DND-41 (cell line): ENCODE measurements at regions not wholly inside any gene's neighbourhood (a gene's known extent, or its start where the extent isn't known, plus 50 kb on each side); places are given as distances from the start of the nearest gene placed in this dataset.

Experiments used
- EZH2 ChIP-seq: IDR thresholded peaks from 3 replicates; pipeline ENCODE4 v1.6.1; 2012; ENCODE audit warnings: borderline replicate concordance, low read depth, mild to moderate bottlenecking, moderate library complexity, low read length, inconsistent platforms; ENCODE audit not compliant: severe bottlenecking
- TF ChIP-seq, protein P1 (sequence below): IDR thresholded peaks from 2 replicates; pipeline ENCODE4 v1.5.1; 2012; ENCODE audit warnings: borderline replicate concordance, low read length, moderate library complexity, mild to moderate bottlenecking; ENCODE audit not compliant: poor library complexity, severe bottlenecking; ENCODE audit errors: extremely low read depth

DNA sequence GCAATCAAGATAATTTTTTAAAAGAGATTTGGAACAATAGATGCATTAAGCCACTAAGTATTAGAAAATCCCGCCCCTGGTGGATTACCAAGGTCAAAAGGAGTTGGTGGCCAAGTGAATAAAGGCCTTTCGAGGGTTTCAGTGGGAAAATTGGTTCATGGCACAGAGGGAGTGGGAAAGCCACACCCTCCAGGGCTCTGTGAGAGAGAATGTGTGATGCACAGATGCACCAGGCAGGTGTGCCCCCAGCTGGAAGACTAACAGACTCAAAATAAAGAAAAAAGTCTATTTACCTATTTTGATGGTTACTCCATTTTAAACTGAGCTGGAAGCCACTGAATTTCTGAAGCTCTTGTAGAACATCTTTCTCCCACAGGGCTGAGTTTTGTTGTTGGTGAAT is 278.0 kb downstream of the DRD1 start:
- TF ChIP-seq, protein P1, sequence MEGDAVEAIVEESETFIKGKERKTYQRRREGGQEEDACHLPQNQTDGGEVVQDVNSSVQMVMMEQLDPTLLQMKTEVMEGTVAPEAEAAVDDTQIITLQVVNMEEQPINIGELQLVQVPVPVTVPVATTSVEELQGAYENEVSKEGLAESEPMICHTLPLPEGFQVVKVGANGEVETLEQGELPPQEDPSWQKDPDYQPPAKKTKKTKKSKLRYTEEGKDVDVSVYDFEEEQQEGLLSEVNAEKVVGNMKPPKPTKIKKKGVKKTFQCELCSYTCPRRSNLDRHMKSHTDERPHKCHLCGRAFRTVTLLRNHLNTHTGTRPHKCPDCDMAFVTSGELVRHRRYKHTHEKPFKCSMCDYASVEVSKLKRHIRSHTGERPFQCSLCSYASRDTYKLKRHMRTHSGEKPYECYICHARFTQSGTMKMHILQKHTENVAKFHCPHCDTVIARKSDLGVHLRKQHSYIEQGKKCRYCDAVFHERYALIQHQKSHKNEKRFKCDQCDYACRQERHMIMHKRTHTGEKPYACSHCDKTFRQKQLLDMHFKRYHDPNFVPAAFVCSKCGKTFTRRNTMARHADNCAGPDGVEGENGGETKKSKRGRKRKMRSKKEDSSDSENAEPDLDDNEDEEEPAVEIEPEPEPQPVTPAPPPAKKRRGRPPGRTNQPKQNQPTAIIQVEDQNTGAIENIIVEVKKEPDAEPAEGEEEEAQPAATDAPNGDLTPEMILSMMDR, result no peak
- no peak for TF ChIP-seq EZH2
